ENCODE measurements at regions not wholly inside any gene's neighbourhood (a gene's known extent, or its start where the extent isn't known, plus 50 kb on each side); places are given as distances from the start of the nearest gene placed in this dataset.

DNA sequence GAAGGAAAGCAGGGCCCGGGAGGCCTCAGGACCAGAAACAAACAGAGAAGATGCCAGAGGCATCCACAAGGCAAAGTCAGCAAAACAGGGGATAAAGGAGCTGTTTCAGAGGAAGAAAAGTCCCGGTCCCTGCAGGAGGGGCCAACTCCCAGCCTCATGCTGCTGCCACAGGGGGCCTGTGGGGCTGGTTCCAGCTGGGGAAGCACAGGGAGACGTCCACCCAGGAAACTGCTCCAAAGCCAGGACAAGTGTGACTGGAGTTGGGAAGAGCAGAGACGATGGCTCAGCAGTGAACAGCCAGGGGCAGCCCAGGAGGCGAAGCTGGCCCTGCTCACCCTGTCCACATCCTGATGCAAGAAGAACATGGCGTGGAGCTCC lies 454.4 kb downstream of the BRD1 start:
- Histone ChIP-seq H3K14ac (replicated peaks; ENCODE audit: low read depth, low read length) (no peak overlapping the region), H3K9me1 (ENCODE audit: insufficient read depth, low read length) (no peaks in the 10 kb centered on the region), H3K9me3 (ENCODE audit: control insufficient read depth, insufficient read depth, low read length) (peaks cover 60% of the 10 kb centered on the region), H3K36me3 (ENCODE audit: control insufficient read depth, insufficient read depth, low read length) (no peaks in the 10 kb centered on the region), H3K27me3 (ENCODE audit: control insufficient read depth, insufficient read depth, low read length) (no peaks in the 10 kb centered on the region), H3K79me1 (ENCODE audit: low read depth in 1 of 2, low read length in 2 of 2) (no peaks in the 10 kb centered on the region), H4K8ac (ENCODE audit: low read depth in 2 of 2, low read length in 2 of 2) (no peak overlapping the region), H2AK5ac (ENCODE audit: low read depth, low read length) (no peak overlapping the region), H2BK20ac (ENCODE audit: low read depth, low read length) (no peak overlapping the region), H3K23ac (ENCODE audit: low read depth, low read length) (no peak overlapping the region), H2BK5ac (ENCODE audit: low read depth, low read length, poor library complexity, severe bottlenecking) (no peak overlapping the region), H3K4ac (ENCODE audit: low read depth, low read length) (no peak overlapping the region), H3K56ac (ENCODE audit: extremely low read depth, insufficient read depth, low read length) (no peak overlapping the region), H3K9ac (ENCODE audit: low read depth, low read length) (no peak overlapping the region), H2BK120ac (ENCODE audit: low read depth, low read length) (no peak overlapping the region), H2BK15ac (ENCODE audit: low read depth, low read length) (no peak overlapping the region), H4K20me1 (ENCODE audit: insufficient read depth, low read length) (no peaks in the 10 kb centered on the region), H3K18ac (ENCODE audit: low read depth, low read length) (no peak overlapping the region), H4K91ac (ENCODE audit: insufficient read depth, low read depth, low read length) (no peak overlapping the region), H4K5ac (ENCODE audit: low read depth, low read length) (no peak overlapping the region), H3K27ac (ENCODE audit: insufficient read depth, low read length) (no peak overlapping the region), H3K4me1 (ENCODE audit: control insufficient read depth, insufficient read depth, low read length) (no peaks in the 10 kb centered on the region), H3K4me3 (ENCODE audit: insufficient read depth, low read depth, low read length) (no peak overlapping the region), H2AFZ (replicated peaks; ENCODE audit: low read length, poor library complexity) (no peak overlapping the region), H2AK9ac (replicated peaks; ENCODE audit: low read depth, low read length, poor library complexity) (no peak overlapping the region), H3K4me2 (ENCODE audit: low read depth, low read length) (no peak overlapping the region)
- no TSS peak for BruUV-seq (replicated peaks)
- ATAC-seq (ENCODE audit: low read depth) (no peak), DNase-seq (no peak)
- TF ChIP-seq RFX5 (IDR thresholded peaks at IDR 0.05; ENCODE audit: low read depth, low read length) (no peak), NFE2L2 (IDR thresholded peaks at IDR 0.05; ENCODE audit: low read depth, low read length) (no peak), CEBPB (IDR thresholded peaks at IDR 0.05; ENCODE audit: low read depth, low read length) (no peak), CTCF (conservative IDR thresholded peaks at IDR 0.05; ENCODE audit: low read depth, low read length) (no peak)
- TF ChIP-seq, protein P1, sequence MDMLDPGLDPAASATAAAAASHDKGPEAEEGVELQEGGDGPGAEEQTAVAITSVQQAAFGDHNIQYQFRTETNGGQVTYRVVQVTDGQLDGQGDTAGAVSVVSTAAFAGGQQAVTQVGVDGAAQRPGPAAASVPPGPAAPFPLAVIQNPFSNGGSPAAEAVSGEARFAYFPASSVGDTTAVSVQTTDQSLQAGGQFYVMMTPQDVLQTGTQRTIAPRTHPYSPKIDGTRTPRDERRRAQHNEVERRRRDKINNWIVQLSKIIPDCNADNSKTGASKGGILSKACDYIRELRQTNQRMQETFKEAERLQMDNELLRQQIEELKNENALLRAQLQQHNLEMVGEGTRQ (IDR thresholded peaks at IDR 0.05; ENCODE audit: low read depth, low read length) = no peak
- WGBS, 2 experiments (ENCODE audit: extremely low coverage in 2 of 2, insufficient read length in 1 of 2) = 32% methylated on average over 5 of the region's 6 CpGs; no CpG with 5 or more reads in 1 of the 2 experiments
- dilution Hi-C loops (cut with HindIII; ENCODE audit: low sequenced_read_pairs, unreplicated experiment) = no loop called here
- ChIA-PET CTCF (no interaction called here), POLR2A (ENCODE audit: unreplicated experiment) (no interaction called here)
- intact Hi-C loops (cut with micrococcal nuclease) = no loop called here
- in situ Hi-C loops (cut with MboI; ENCODE audit: low sequenced_read_pairs) = no loop called here

All from IMR-90 (cell line).